ENCODE measurements at regions not wholly inside any gene's neighbourhood (a gene's known extent, or its start where the extent isn't known, plus 50 kb on each side); places are given as distances from the start of the nearest gene placed in this dataset.

GRCh38 chr7:112622159-112622715 lies 141.4 kb downstream of the LSMEM1 start:
- CTCF ChIA-PET: no interaction called here
- Mint-ChIP-seq H3K36me3 (no peaks in the 10 kb centered on the region), H3K9me3 (peaks cover 2% of the 10 kb centered on the region), H3K4me3 (no peak overlapping the region), H3K27me3 (peaks cover 4% of the 10 kb centered on the region), H3K4me1 (no peaks in the 10 kb centered on the region), H3K27ac (no peak overlapping the region)
- DNase-seq: no peak

- no peak overlapping the region for H3K4me3 Mint-ChIP-seq
- H3K36me3 Mint-ChIP-seq: no peaks in the 10 kb centered on the region
- no peaks in the 10 kb centered on the region for H3K4me1 Mint-ChIP-seq
- no peaks in the 10 kb centered on the region for H3K27me3 Mint-ChIP-seq
- DNase-seq: no peak
- H3K9me3 Mint-ChIP-seq: peaks cover 7% of the 10 kb centered on the region
- H3K27ac Mint-ChIP-seq: no peak overlapping the region
- CTCF ChIA-PET: no interaction called here
Measured at GRCh38 chr7:112624416-112624815, 143.6 kb downstream of the LSMEM1 start.

GRCh38 chr7:112630565-112630964 lies 149.8 kb downstream of the LSMEM1 start:
- Mint-ChIP-seq H3K9me3 (peaks cover 5% of the 10 kb centered on the region), H3K27ac (no peak overlapping the region), H3K36me3 (no peaks in the 10 kb centered on the region), H3K4me3 (no peak overlapping the region), H3K4me1 (no peaks in the 10 kb centered on the region), H3K27me3 (no peaks in the 10 kb centered on the region)
- DNase-seq: no peak
- CTCF ChIA-PET: no interaction called here

- H3K4me1 Mint-ChIP-seq: no peaks in the 10 kb centered on the region
- H3K27ac Mint-ChIP-seq: no peak overlapping the region
- H3K36me3 Mint-ChIP-seq: no peaks in the 10 kb centered on the region
- H3K4me3 Mint-ChIP-seq: no peak overlapping the region
- H3K9me3 Mint-ChIP-seq: no peaks in the 10 kb centered on the region
- DNase-seq: no peak
- H3K27me3 Mint-ChIP-seq: no peaks in the 10 kb centered on the region
- CTCF ChIA-PET: interaction anchor here (0.6 kb wide), 1 partner anchor 8 kb away, joined by 3 read pairs; no protein-coding TSS in a partner anchor
Measured at GRCh38 chr7:112634107-112634506, 153.3 kb downstream of the LSMEM1 start.

- no peaks in the 10 kb centered on the region for H3K4me1 Mint-ChIP-seq
- H3K4me3 Mint-ChIP-seq: no peak overlapping the region
- no peak overlapping the region for H3K27ac Mint-ChIP-seq
- CTCF ChIA-PET: interaction anchor here (0.6 kb wide), 1 partner anchor 19 kb away, joined by 3 read pairs; no protein-coding TSS in a partner anchor
- DNase-seq: no peak
- no peaks in the 10 kb centered on the region for H3K36me3 Mint-ChIP-seq
- H3K9me3 Mint-ChIP-seq: no peaks in the 10 kb centered on the region
- no peaks in the 10 kb centered on the region for H3K27me3 Mint-ChIP-seq
Measured at GRCh38 chr7:112635742-112636141, 154.5 kb downstream of the TMEM168 start.

- Mint-ChIP-seq H3K4me1 (no peaks in the 10 kb centered on the region), H3K4me3 (no peak overlapping the region), H3K27me3 (no peaks in the 10 kb centered on the region), H3K36me3 (no peaks in the 10 kb centered on the region), H3K9me3 (no peaks in the 10 kb centered on the region), H3K27ac (no peak overlapping the region)
- DNase-seq: no peak
- CTCF ChIA-PET: no interaction called here
Measured at GRCh38 chr7:112638675-112639400, 151.4 kb downstream of the TMEM168 start.

GRCh38 chr7:112640685-112641084 lies 149.5 kb downstream of the TMEM168 start:
- no peak overlapping the region for H3K27ac Mint-ChIP-seq
- no peak overlapping the region for H3K4me3 Mint-ChIP-seq
- H3K27me3 Mint-ChIP-seq: no peaks in the 10 kb centered on the region
- DNase-seq: no peak
- H3K4me1 Mint-ChIP-seq: no peaks in the 10 kb centered on the region
- H3K9me3 Mint-ChIP-seq: no peaks in the 10 kb centered on the region
- CTCF ChIA-PET: no interaction called here
- no peaks in the 10 kb centered on the region for H3K36me3 Mint-ChIP-seq

- no peak overlapping the region for H3K4me3 Mint-ChIP-seq
- H3K27ac Mint-ChIP-seq: no peak overlapping the region
- no peaks in the 10 kb centered on the region for H3K4me1 Mint-ChIP-seq
- DNase-seq: no peak
- no peaks in the 10 kb centered on the region for H3K36me3 Mint-ChIP-seq
- H3K27me3 Mint-ChIP-seq: no peaks in the 10 kb centered on the region
- peaks cover 3% of the 10 kb centered on the region for H3K9me3 Mint-ChIP-seq
- CTCF ChIA-PET: no interaction called here
Measured at GRCh38 chr7:112646783-112647182, 143.4 kb downstream of the TMEM168 start.

- CTCF ChIA-PET: no interaction called here
- Mint-ChIP-seq H3K36me3 (no peaks in the 10 kb centered on the region), H3K9me3 (peaks cover 3% of the 10 kb centered on the region), H3K27me3 (no peaks in the 10 kb centered on the region), H3K27ac (no peak overlapping the region), H3K4me3 (no peak overlapping the region), H3K4me1 (no peaks in the 10 kb centered on the region)
- no peak for DNase-seq
Measured at GRCh38 chr7:112648781-112649180, 141.4 kb downstream of the TMEM168 start.

GRCh38 chr7:112649560-112649959 lies 140.6 kb downstream of the TMEM168 start:
- Mint-ChIP-seq H3K36me3 (no peaks in the 10 kb centered on the region), H3K27me3 (no peaks in the 10 kb centered on the region), H3K27ac (no peak overlapping the region), H3K4me1 (no peaks in the 10 kb centered on the region), H3K4me3 (no peak overlapping the region), H3K9me3 (peaks cover 3% of the 10 kb centered on the region)
- CTCF ChIA-PET: no interaction called here
- no peak for DNase-seq

- no peaks in the 10 kb centered on the region for H3K36me3 Mint-ChIP-seq
- no peaks in the 10 kb centered on the region for H3K9me3 Mint-ChIP-seq
- no peaks in the 10 kb centered on the region for H3K27me3 Mint-ChIP-seq
- CTCF ChIA-PET: interaction anchor here (0.6 kb wide), 1 partner anchor 19 kb away, joined by 3 read pairs; no protein-coding TSS in a partner anchor
- no peaks in the 10 kb centered on the region for H3K4me1 Mint-ChIP-seq
- no peak overlapping the region for H3K27ac Mint-ChIP-seq
- no peak for DNase-seq
- H3K4me3 Mint-ChIP-seq: no peak overlapping the region
Measured at GRCh38 chr7:112654322-112655216, 135.6 kb downstream of the TMEM168 start.

- Mint-ChIP-seq H3K4me1 (no peaks in the 10 kb centered on the region), H3K36me3 (no peaks in the 10 kb centered on the region), H3K4me3 (no peak overlapping the region), H3K27ac (no peak overlapping the region), H3K27me3 (no peaks in the 10 kb centered on the region), H3K9me3 (no peaks in the 10 kb centered on the region)
- DNase-seq: no peak
- CTCF ChIA-PET: no interaction called here
Measured at GRCh38 chr7:112665709-112666108, 124.5 kb downstream of the TMEM168 start.

- H3K9me3 Mint-ChIP-seq: no peaks in the 10 kb centered on the region
- CTCF ChIA-PET: interaction anchor here (0.7 kb wide), 1 partner anchor 40 kb away, joined by 3 read pairs; no protein-coding TSS in a partner anchor
- H3K27ac Mint-ChIP-seq: no peak overlapping the region
- no peak for DNase-seq
- no peaks in the 10 kb centered on the region for H3K27me3 Mint-ChIP-seq
- H3K4me3 Mint-ChIP-seq: no peak overlapping the region
- H3K36me3 Mint-ChIP-seq: no peaks in the 10 kb centered on the region
- no peaks in the 10 kb centered on the region for H3K4me1 Mint-ChIP-seq
Measured at GRCh38 chr7:112668561-112668960, 121.6 kb downstream of the TMEM168 start.

- CTCF ChIA-PET: no interaction called here
- no peak overlapping the region for H3K4me3 Mint-ChIP-seq
- no peak for DNase-seq
Measured at GRCh38 chr7:112669306-112669705, 120.9 kb downstream of the TMEM168 start.

More at GRCh38 chr7:112669306-112669705, 120.9 kb downstream of the TMEM168 start:
- H3K36me3 Mint-ChIP-seq: no peaks in the 10 kb centered on the region
- no peaks in the 10 kb centered on the region for H3K27me3 Mint-ChIP-seq
- no peak overlapping the region for H3K27ac Mint-ChIP-seq
- no peaks in the 10 kb centered on the region for H3K4me1 Mint-ChIP-seq
- no peaks in the 10 kb centered on the region for H3K9me3 Mint-ChIP-seq

Data from activated naive CD4-positive, alpha-beta T cell treated with anti-CD3 and anti-CD28 coated beads, Interleukin-2, amount 10 ng/mL, durations not matched to agents 7 days and 5 days (primary cell).